GM12892 (cell line): ENCODE measurements at regions not wholly inside any gene's neighbourhood (a gene's known extent, or its start where the extent isn't known, plus 50 kb on each side); places are given as distances from the start of the nearest gene placed in this dataset.
"Not testable (repeated sequence)": the region's sequence is repeated elsewhere in the genome, so short reads cannot be mapped to it uniquely, and the experiment has no call there.

ENCODE experiments used
- POLR2A ChIP-seq: IDR thresholded peaks from 2 replicates; pipeline ENCODE4 v1.6.1; 2011; ENCODE audit warnings: low read depth, low read length, control low read depth
- POLR2AphosphoS5 ChIP-seq: IDR thresholded peaks from 2 replicates; pipeline ENCODE4 v1.6.1; 2011; ENCODE audit warnings: low read depth, low read length, control low read depth

GRCh38 chr18:14301255-14301654 is 169.0 kb upstream of the ZNF519 start:
- TF ChIP-seq POLR2AphosphoS5, POLR2A: not testable (repeated sequence)
